GM12878 (cell line): ENCODE measurements at regions not wholly inside any gene's neighbourhood (a gene's known extent, or its start where the extent isn't known, plus 50 kb on each side); places are given as distances from the start of the nearest gene placed in this dataset.

ENCODE experiments used
- ATAC-seq: fragments of 200-7000 bp; cut with Tn5 transposase; 3 replicates; pipeline ENCODE4 v1.9.1; 2020; ENCODE audit warnings: mild to moderate bottlenecking, moderate library complexity
- BruUV-seq: library from RNA; stranded (reverse); fragments of 400-500 nt; replicated peaks from 2 replicates; lab custom pipeline; 2021; lab: Mats Ljungman, UMichigan
- CTCF ChIA-PET: fragments of 300-600 bp; sonication (Branson Sonifier 250); formaldehyde crosslinking; extraction: SDS; loops from one replicate; lab custom pipeline; 2021; ENCODE audit warnings: inconsistent platforms; lab: Yijun Ruan, JAX
- POLR2A ChIA-PET: fragments of 350-600 bp; formaldehyde crosslinking; extraction: SDS; loops from one replicate; lab custom pipeline; 2021; ENCODE audit warnings: inconsistent platforms; lab: Charles Lee
- RAD21 ChIA-PET: fragments of 300-600 bp; sonication (Branson Sonifier 250); formaldehyde crosslinking; loops from one replicate; lab custom pipeline; 2023; ENCODE audit warnings: antibody characterized with exemption; ENCODE audit not compliant: unreplicated experiment; lab: Charles Lee
- SMC1A ChIA-PET: fragments of 300-600 bp; sonication (Branson Sonifier 250); formaldehyde crosslinking; loops from one replicate; lab custom pipeline; 2023; ENCODE audit not compliant: unreplicated experiment, uncharacterized antibody; lab: Charles Lee
- DNase-seq: peaks from one replicate; pipeline ENCODE4 v3.0.0-alpha.2; 2011; ENCODE audit warnings: low read depth, low spot score
- FAIRE-seq: peaks from 3 replicates; lab custom pipeline; 2011; peaks lifted over from hg19 to GRCh38; lab: Jason Lieb, UNC
- H2AFZ ChIP-seq: 2 replicates; pipeline ENCODE4 v1.6.0; 2011; ENCODE audit warnings: low read depth, low read length, control low read depth; ENCODE audit not compliant: control insufficient read depth
- H3K27ac ChIP-seq: 2 replicates; pipeline ENCODE4 v1.5.1; 2011; ENCODE audit warnings: control low read depth; ENCODE audit not compliant: control insufficient read depth, insufficient read depth
- H3K27me3 ChIP-seq, 2 experiments: replicated peaks in 1 of 2; 2 replicates each; pipeline versions ENCODE4 v1.6.0 to v1.6.1; 2011; ENCODE audit warnings: low read length in 1 of 2; ENCODE audit not compliant: control insufficient read depth in 2 of 2, insufficient read depth in 2 of 2
- H3K36me3 ChIP-seq, 2 experiments: 2 replicates each; pipeline ENCODE4 v1.5.1; 2011; ENCODE audit warnings: low read length in 1 of 2; ENCODE audit not compliant: control insufficient read depth in 2 of 2, insufficient read depth in 2 of 2
- H3K4me1 ChIP-seq: 2 replicates; pipeline ENCODE4 v1.6.1; 2011; ENCODE audit warnings: mild to moderate bottlenecking, low read length, moderate library complexity, mixed read lengths; ENCODE audit not compliant: control insufficient read depth, insufficient read depth
- H3K4me2 ChIP-seq: 2 replicates; pipeline ENCODE4 v1.6.0; 2011; ENCODE audit warnings: control low read depth; ENCODE audit not compliant: control insufficient read depth, insufficient read depth
- H3K4me3 ChIP-seq: fragments of 200-600 bp; sonication (generic); 2 replicates; pipeline ENCODE4 v1.5.1; 2016
- H3K79me2 ChIP-seq: 2 replicates; pipeline ENCODE4 v1.6.0; 2011; ENCODE audit warnings: low read length; ENCODE audit not compliant: control insufficient read depth, insufficient read depth
- H3K9ac ChIP-seq: 2 replicates; pipeline ENCODE4 v1.8.0; 2011; ENCODE audit warnings: low read length, control low read depth, mixed read lengths; ENCODE audit not compliant: control insufficient read depth, insufficient read depth
- H3K9me3 ChIP-seq: replicated peaks from 3 replicates; pipeline ENCODE4 v1.5.1; 2011; ENCODE audit warnings: mild to moderate bottlenecking, low read length; ENCODE audit not compliant: control insufficient read depth, insufficient read depth
- H4K20me1 ChIP-seq: 2 replicates; pipeline ENCODE4 v1.6.0; 2011; ENCODE audit not compliant: control insufficient read depth, insufficient read depth
- ASH2L ChIP-seq: fragments of 300-600, 200-600 bp; sonication (generic); IDR thresholded peaks from 2 replicates; pipeline ENCODE4 v1.6.1; 2017; ENCODE audit warnings: low read depth, mild to moderate bottlenecking, borderline replicate concordance
- CHD2 ChIP-seq: IDR thresholded peaks from 2 replicates; pipeline ENCODE4 v1.6.1; 2011; ENCODE audit warnings: low read depth, low read length, improper control_type of control experiment, borderline replicate concordance
- FOXM1 ChIP-seq: IDR thresholded peaks from 2 replicates; pipeline ENCODE4 v1.6.1; 2012; ENCODE audit warnings: low read depth, mild to moderate bottlenecking, inconsistent platforms, low read length, moderate library complexity
- IRF4 ChIP-seq: IDR thresholded peaks from 2 replicates; pipeline ENCODE4 v1.6.1; 2011; ENCODE audit warnings: low read depth, low read length
- JUND ChIP-seq: IDR thresholded peaks from 2 replicates; pipeline ENCODE4 v1.6.1; 2012; ENCODE audit warnings: low read depth, mild to moderate bottlenecking, low read length, improper control_type of control experiment, moderate library complexity
- KAT2A ChIP-seq: conservative IDR thresholded peaks from 2 replicates; pipeline ENCODE4 v1.6.1; 2011; ENCODE audit warnings: low read depth, low read length; ENCODE audit not compliant: control insufficient read depth
- MEF2B ChIP-seq: fragments of 450-650 bp; IDR thresholded peaks from 2 replicates; pipeline ENCODE4 v1.6.1; 2018; ENCODE audit warnings: mild to moderate bottlenecking, moderate library complexity; ENCODE audit not compliant: partially characterized antibody, poor library complexity, severe bottlenecking
- NFIC ChIP-seq: IDR thresholded peaks from 2 replicates; pipeline ENCODE4 v1.6.1; 2012; ENCODE audit warnings: low read depth, mild to moderate bottlenecking, inconsistent platforms, low read length, moderate library complexity
- RAD21 ChIP-seq: IDR thresholded peaks from 2 replicates; pipeline ENCODE4 v1.6.1; 2011; ENCODE audit warnings: mild to moderate bottlenecking, low read depth, low read length, moderate library complexity; ENCODE audit not compliant: insufficient read depth
- WGBS: methylation state at CpG from one replicate; pipeline ENCODE4 v1.1.6; 2016; ENCODE audit warnings: low lambda C conversion rate; ENCODE audit not compliant: insufficient replicate concordance, insufficient coverage; ENCODE audit errors: missing lambda C conversion rate; 5-methylcytosine and 5-hydroxymethylcytosine counted together
- in situ Hi-C: fragments of 300-500 bp; cut with MboI; formaldehyde crosslinking; loops from 9 replicates; pipeline ENCODE4 v1.14.3; 2018; ENCODE audit warnings: mixed read lengths
- intact Hi-C: fragments of 100-400 bp; cut with micrococcal nuclease; formaldehyde crosslinking; loops from one replicate; pipeline ENCODE4 v1.14.2; 2022; ENCODE audit not compliant: unreplicated experiment
- TF ChIP-seq, protein P1 (sequence below): IDR thresholded peaks from 2 replicates; pipeline ENCODE4 v1.6.1; 2011; ENCODE audit warnings: borderline replicate concordance, low read depth, mild to moderate bottlenecking, moderate library complexity, low read length; ENCODE audit not compliant: insufficient read depth, poor library complexity, severe bottlenecking
- TF ChIP-seq, protein P2 (sequence below): fragments of 450-650 bp; IDR thresholded peaks from 2 replicates; pipeline ENCODE4 v1.6.1; 2017; ENCODE audit warnings: antibody characterized with exemption, mild to moderate bottlenecking, moderate library complexity

DNA sequence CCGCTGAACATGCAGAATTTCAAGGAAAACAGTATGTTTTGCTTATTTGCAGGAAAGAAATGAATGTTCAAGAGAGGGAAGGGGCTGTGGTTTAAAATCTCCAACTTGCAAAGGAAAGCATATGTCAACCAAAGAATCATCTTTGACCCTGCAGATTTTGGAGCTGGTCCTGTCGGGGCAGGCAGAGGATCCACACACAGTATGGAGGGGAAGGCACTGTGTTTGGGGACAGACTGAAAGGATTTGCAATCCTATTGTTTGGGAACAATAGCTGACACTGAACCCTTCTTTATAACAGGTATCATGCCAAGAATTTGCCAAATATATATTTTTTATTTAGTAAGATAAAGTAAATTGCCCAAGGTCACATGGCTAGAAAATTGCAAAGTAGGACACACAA, 121.4 kb upstream of the ZNF618 start:
- Histone ChIP-seq H4K20me1 (0 out of 2 replicates have a peak, but pooled peaks cover 3% of the 10 kb centered on the region), H2AFZ (no peak overlapping the region), H3K4me3 (no peak overlapping the region), H3K9me3 (no peaks in the 10 kb centered on the region), H3K4me2 (no peak overlapping the region), H3K27ac (no peak overlapping the region), H3K27me3 (no peaks in the 10 kb centered on the region; a peak in 1 of 4 replicates), H3K36me3 (no peaks in the 10 kb centered on the region), H3K79me2 (no peaks in the 10 kb centered on the region), H3K4me1 (no peaks in the 10 kb centered on the region), H3K9ac (no peak overlapping the region)
- no peak for ATAC-seq
- in situ Hi-C loops = no loop called here
- DNase-seq = no peak
- ChIA-PET POLR2A (no interaction called here), CTCF (interaction anchor here (0.8 kb wide), 1 partner anchor 13 kb away, joined by 3 read pairs; no protein-coding TSS in a partner anchor), SMC1A (no interaction called here), RAD21 (no interaction called here)
- FAIRE-seq = no peak
- intact Hi-C loops = no loop called here
- no peak for TF ChIP-seq FOXM1
- no peak for TF ChIP-seq ASH2L
- no peak for TF ChIP-seq KAT2A
- TF ChIP-seq NFIC = no peak
- TF ChIP-seq CHD2 = no peak
- no peak for TF ChIP-seq JUND
- TF ChIP-seq MEF2B = no peak
- whole genome bisulfite sequencing = 64% methylated on average over 2 of the region's 2 CpGs
- BruUV-seq = no TSS peak

DNA sequence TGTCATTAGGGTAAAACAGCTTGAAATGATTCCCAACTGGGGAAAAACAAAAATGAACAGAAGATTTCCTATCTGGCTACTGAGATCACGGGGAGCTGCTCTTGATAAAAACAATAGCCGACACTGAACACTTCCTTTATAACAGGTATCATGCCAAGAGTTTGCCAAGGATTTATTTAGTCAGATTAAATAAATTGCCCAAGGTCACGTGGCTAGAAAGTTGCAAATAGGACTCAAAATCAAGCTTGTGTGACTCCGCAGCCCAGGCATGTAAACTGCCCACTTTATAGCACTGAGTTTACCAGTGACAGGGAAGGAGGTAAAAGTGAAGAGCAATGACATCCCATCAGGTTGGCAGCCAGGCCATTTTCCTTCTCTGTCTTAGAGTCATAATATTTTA, 120.7 kb upstream of the ZNF618 start:
- Histone ChIP-seq H3K9ac (no peak overlapping the region), H3K79me2 (no peaks in the 10 kb centered on the region), H3K4me3 (no peak overlapping the region), H3K36me3 (no peaks in the 10 kb centered on the region), H3K27ac (no peak overlapping the region), H3K4me1 (no peaks in the 10 kb centered on the region), H3K4me2 (no peak overlapping the region), H4K20me1 (0 out of 2 replicates have a peak, but pooled peaks cover 3% of the 10 kb centered on the region), H3K27me3 (no peaks in the 10 kb centered on the region; a peak in 1 of 4 replicates), H3K9me3 (no peaks in the 10 kb centered on the region), H2AFZ (no peak overlapping the region)
- no TSS peak for BruUV-seq
- ATAC-seq = no peak
- RAD21 ChIA-PET = no interaction called here
- intact Hi-C loops (no loop called here), in situ Hi-C loops (no loop called here)
- no peak for FAIRE-seq
- no peak for TF ChIP-seq IRF4
- TF ChIP-seq, protein P1, sequence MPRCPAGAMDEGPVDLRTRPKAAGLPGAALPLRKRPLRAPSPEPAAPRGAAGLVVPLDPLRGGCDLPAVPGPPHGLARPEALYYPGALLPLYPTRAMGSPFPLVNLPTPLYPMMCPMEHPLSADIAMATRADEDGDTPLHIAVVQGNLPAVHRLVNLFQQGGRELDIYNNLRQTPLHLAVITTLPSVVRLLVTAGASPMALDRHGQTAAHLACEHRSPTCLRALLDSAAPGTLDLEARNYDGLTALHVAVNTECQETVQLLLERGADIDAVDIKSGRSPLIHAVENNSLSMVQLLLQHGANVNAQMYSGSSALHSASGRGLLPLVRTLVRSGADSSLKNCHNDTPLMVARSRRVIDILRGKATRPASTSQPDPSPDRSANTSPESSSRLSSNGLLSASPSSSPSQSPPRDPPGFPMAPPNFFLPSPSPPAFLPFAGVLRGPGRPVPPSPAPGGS = no peak
- TF ChIP-seq, protein P2, sequence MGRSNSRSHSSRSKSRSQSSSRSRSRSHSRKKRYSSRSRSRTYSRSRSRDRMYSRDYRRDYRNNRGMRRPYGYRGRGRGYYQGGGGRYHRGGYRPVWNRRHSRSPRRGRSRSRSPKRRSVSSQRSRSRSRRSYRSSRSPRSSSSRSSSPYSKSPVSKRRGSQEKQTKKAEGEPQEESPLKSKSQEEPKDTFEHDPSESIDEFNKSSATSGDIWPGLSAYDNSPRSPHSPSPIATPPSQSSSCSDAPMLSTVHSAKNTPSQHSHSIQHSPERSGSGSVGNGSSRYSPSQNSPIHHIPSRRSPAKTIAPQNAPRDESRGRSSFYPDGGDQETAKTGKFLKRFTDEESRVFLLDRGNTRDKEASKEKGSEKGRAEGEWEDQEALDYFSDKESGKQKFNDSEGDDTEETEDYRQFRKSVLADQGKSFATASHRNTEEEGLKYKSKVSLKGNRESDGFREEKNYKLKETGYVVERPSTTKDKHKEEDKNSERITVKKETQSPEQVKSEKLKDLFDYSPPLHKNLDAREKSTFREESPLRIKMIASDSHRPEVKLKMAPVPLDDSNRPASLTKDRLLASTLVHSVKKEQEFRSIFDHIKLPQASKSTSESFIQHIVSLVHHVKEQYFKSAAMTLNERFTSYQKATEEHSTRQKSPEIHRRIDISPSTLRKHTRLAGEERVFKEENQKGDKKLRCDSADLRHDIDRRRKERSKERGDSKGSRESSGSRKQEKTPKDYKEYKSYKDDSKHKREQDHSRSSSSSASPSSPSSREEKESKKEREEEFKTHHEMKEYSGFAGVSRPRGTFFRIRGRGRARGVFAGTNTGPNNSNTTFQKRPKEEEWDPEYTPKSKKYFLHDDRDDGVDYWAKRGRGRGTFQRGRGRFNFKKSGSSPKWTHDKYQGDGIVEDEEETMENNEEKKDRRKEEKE = no peak
- no peak for TF ChIP-seq RAD21
- SMC1A ChIA-PET = no interaction called here
- CTCF ChIA-PET = no interaction called here
- DNase-seq = no peak
- POLR2A ChIA-PET = no interaction called here
- WGBS = 24% methylated on average over 4 of the region's 4 CpGs
